PC-3 (cell line): ENCODE measurements at regions not wholly inside any gene's neighbourhood (a gene's known extent, or its start where the extent isn't known, plus 50 kb on each side); places are given as distances from the start of the nearest gene placed in this dataset.

ENCODE experiments used
- CTCF ChIP-seq: fragments of 300-600 bp; sonication (generic); conservative IDR thresholded peaks from 2 replicates; pipeline ENCODE4 v1.5.1; 2017; ENCODE audit warnings: antibody characterized with exemption, low read depth, mild to moderate bottlenecking, low read length
- EZH2 ChIP-seq: fragments of 300-600 bp; sonication (generic); IDR thresholded peaks from one replicate; pipeline ENCODE4 v1.6.1; 2017; ENCODE audit warnings: antibody characterized with exemption, mild to moderate bottlenecking, low read length; ENCODE audit not compliant: unreplicated experiment
- EZH2phosphoT487 ChIP-seq: fragments of 300-600 bp; sonication (generic); IDR thresholded peaks from 2 replicates; pipeline ENCODE4 v1.6.1; 2018; ENCODE audit warnings: mild to moderate bottlenecking, antibody characterized with exemption, low read length, borderline replicate concordance

DNA sequence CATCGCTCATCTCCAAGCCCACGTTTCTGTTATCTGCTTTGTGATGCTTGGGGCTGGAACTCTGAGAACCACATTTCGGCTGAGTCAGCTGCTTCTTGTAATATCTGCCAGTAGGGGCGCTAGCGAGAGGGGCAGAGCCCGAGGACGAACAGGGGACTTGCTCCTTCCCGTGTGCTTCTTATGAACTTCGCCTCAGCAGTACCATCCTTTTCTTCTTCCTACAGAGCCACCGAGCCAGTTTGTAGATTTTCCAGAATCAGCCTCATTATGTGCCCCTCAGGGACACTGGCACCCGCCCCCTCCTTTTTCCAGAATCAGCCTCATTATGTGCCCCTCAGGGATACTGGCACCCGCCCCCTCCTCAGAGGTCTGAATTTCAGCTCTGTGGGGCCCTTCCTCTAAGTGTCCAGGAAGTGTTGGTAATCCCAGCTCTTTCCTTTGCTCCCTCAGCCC lies 441.7 kb upstream of the RASGEF1B start:
- TF ChIP-seq CTCF (peak; percentile 73), EZH2 (no peak), EZH2phosphoT487 (no peak)
